ENCODE measurements at regions not wholly inside any gene's neighbourhood (a gene's known extent, or its start where the extent isn't known, plus 50 kb on each side); places are given as distances from the start of the nearest gene placed in this dataset.

DNA sequence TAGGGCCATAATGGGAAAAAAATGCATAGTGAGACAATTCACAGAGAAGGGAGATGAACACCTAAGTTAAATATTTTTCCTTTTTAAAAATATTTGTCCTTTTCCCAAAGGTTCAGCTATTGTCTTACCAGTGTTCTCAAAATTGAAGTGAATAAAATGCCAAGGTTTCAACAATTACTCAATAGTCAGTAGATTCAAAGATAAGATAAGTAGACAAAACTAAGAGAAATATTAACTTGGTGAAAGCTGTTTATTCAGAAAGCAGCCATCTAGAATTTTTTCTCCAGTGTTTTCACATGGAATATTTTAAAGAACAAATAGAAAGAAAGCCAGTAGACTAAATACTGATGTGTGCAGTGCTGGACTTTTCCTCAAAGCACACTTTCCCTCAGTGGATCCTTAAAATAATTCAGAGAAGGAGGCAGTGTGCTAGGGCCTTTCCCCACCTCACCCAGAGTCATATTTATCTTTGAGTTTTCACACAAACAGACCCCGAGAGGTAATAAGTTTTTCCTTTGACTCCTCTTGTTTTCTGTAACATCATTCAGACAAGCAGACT lies 144.5 kb upstream of the PLEKHG7 start (continued):
- TF ChIP-seq, protein P1, sequence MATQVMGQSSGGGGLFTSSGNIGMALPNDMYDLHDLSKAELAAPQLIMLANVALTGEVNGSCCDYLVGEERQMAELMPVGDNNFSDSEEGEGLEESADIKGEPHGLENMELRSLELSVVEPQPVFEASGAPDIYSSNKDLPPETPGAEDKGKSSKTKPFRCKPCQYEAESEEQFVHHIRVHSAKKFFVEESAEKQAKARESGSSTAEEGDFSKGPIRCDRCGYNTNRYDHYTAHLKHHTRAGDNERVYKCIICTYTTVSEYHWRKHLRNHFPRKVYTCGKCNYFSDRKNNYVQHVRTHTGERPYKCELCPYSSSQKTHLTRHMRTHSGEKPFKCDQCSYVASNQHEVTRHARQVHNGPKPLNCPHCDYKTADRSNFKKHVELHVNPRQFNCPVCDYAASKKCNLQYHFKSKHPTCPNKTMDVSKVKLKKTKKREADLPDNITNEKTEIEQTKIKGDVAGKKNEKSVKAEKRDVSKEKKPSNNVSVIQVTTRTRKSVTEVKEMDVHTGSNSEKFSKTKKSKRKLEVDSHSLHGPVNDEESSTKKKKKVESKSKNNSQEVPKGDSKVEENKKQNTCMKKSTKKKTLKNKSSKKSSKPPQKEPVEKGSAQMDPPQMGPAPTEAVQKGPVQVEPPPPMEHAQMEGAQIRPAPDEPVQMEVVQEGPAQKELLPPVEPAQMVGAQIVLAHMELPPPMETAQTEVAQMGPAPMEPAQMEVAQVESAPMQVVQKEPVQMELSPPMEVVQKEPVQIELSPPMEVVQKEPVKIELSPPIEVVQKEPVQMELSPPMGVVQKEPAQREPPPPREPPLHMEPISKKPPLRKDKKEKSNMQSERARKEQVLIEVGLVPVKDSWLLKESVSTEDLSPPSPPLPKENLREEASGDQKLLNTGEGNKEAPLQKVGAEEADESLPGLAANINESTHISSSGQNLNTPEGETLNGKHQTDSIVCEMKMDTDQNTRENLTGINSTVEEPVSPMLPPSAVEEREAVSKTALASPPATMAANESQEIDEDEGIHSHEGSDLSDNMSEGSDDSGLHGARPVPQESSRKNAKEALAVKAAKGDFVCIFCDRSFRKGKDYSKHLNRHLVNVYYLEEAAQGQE (IDR thresholded peaks at IDR 0.05; ENCODE audit: unreplicated experiment) = no peak
- TF ChIP-seq POLR2AphosphoS5 (IDR thresholded peaks at IDR 0.05; ENCODE audit: low read depth) = no peak

DNA sequence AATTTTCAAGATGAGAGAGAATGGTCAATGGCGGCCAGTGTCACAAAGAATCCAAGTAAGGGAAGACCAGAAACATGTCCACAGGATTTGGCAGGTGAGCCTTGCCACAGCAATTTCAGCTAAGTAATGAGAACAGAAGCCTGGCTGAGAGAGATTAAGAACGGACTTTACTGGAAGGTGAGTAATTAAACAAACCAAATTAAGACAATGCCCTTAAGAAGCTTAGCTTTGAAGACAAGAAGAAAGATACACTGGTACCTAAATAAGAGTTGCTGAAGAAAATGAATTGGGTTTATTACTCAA lies 145.4 kb upstream of the PLEKHG7 start:
- H3K4me1 ChIP-seq (ENCODE audit: insufficient read depth) = no peaks in the 10 kb centered on the region
- H3K27ac ChIP-seq (ENCODE audit: low read depth) = no peak overlapping the region
- H3K27me3 Mint-ChIP-seq (ENCODE audit: insufficient read depth, low read depth, poor library complexity) = no peaks in the 10 kb centered on the region
- H2AFZ ChIP-seq = no peak overlapping the region
- H4K20me1 ChIP-seq (replicated peaks; ENCODE audit: insufficient read depth) = no peaks in the 10 kb centered on the region
- ATAC-seq (no peak), DNase-seq (ENCODE audit: low spot score) (no peak)
- no peaks in the 10 kb centered on the region for H3F3A ChIP-seq (replicated peaks; ENCODE audit: low read depth)
- H3K4me1 Mint-ChIP-seq = no peaks in the 10 kb centered on the region
- H3K9me2 ChIP-seq (ENCODE audit: insufficient read depth) = peaks cover 9% of the 10 kb centered on the region; the same call in 1 of the 2 replicates
- H3K27me3 ChIP-seq (ENCODE audit: insufficient read depth) = no peaks in the 10 kb centered on the region
- H3K9me3 Mint-ChIP-seq = no peaks in the 10 kb centered on the region
- no peaks in the 10 kb centered on the region for H3K79me2 ChIP-seq (replicated peaks; ENCODE audit: insufficient read depth)
- TF ChIP-seq EZH2phosphoT487 (IDR thresholded peaks at IDR 0.05; ENCODE audit: unreplicated experiment) = no peak
- TF ChIP-seq POLR2AphosphoS5 (IDR thresholded peaks at IDR 0.05; ENCODE audit: low read depth) = no peak
- TF ChIP-seq, protein P1 (IDR thresholded peaks at IDR 0.05; ENCODE audit: unreplicated experiment) = no peak
- no peak for TF ChIP-seq JUNB (IDR thresholded peaks at IDR 0.05; ENCODE audit: unreplicated experiment)
- no peak overlapping the region for H3K27ac Mint-ChIP-seq
- no peak overlapping the region for H3K4me2 ChIP-seq
- H3K4me3 ChIP-seq = no peak overlapping the region
- H3K4me3 Mint-ChIP-seq = no peak overlapping the region
- H3K36me3 Mint-ChIP-seq (ENCODE audit: low read depth) = no peaks in the 10 kb centered on the region
- H3K36me3 ChIP-seq (ENCODE audit: insufficient read depth) = no peaks in the 10 kb centered on the region

DNA sequence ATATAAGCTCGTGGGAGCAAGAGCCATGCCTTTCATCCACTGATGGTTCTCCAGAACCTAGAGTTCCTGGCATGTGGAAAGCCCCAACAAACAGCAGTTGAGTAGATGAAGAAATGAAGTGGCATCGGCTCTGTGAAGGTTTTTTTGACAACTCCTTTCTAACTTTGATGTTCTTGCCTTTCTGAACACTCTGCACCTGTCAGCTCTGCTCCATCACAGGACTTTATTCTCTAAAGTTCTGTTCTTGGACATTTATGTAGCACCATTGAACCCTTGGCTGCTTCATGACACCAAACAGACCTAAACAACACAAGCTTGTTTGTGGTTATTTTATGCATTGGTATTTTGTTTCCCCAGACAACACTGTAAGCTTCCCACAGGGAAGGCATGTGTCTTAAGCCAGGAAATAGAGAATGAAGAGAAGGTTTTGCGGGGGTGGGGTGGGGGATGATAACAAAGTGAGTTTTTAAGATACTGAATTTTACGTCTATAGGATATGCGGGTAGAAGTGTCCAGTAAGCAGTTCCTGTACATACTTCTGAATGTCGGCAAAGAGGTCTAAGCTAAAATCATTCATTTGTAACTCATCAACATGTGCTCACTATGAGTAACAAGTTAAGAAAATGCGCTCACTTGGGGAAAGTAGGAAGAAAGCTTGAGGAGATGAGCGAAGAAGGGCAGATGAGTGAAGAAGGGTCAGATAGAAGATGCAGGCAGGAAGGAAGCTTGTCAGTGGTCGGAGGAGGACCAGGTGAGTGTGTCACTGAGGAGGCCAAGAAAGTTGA lies 146.0 kb upstream of the PLEKHG7 start:
- Mint-ChIP-seq H3K4me1 (no peaks in the 10 kb centered on the region), H3K36me3 (ENCODE audit: low read depth) (no peaks in the 10 kb centered on the region), H3K4me3 (no peak overlapping the region), H3K27me3 (ENCODE audit: insufficient read depth, low read depth, poor library complexity) (no peaks in the 10 kb centered on the region), H3K27ac (no peak overlapping the region), H3K9me3 (no peaks in the 10 kb centered on the region)
- H2AFZ ChIP-seq = no peak overlapping the region
- H3K27me3 ChIP-seq (ENCODE audit: insufficient read depth) = no peaks in the 10 kb centered on the region
- no peaks in the 10 kb centered on the region for H3K4me1 ChIP-seq (ENCODE audit: insufficient read depth)
- DNase-seq (ENCODE audit: low spot score) (no peak), ATAC-seq (no peak)
- H3K4me3 ChIP-seq = no peak overlapping the region
- H3K9me2 ChIP-seq (ENCODE audit: insufficient read depth) = peaks cover 14% of the 10 kb centered on the region; the same call in 1 of the 2 replicates
- H4K20me1 ChIP-seq (replicated peaks; ENCODE audit: insufficient read depth) = no peaks in the 10 kb centered on the region
- no peak overlapping the region for H3K4me2 ChIP-seq
- no peaks in the 10 kb centered on the region for H3F3A ChIP-seq (replicated peaks; ENCODE audit: low read depth)
- no peak overlapping the region for H3K27ac ChIP-seq (ENCODE audit: low read depth)
- no peaks in the 10 kb centered on the region for H3K79me2 ChIP-seq (replicated peaks; ENCODE audit: insufficient read depth)
- no peaks in the 10 kb centered on the region for H3K36me3 ChIP-seq (ENCODE audit: insufficient read depth)
- TF ChIP-seq ZNF331 (CRISPR knock-in tag; IDR thresholded peaks at IDR 0.05; ENCODE audit: low read depth) = no peak

Measured in GM23338 (cell line).